ENCODE measurements at regions not wholly inside any gene's neighbourhood (a gene's known extent, or its start where the extent isn't known, plus 50 kb on each side); places are given as distances from the start of the nearest gene placed in this dataset.

DNA sequence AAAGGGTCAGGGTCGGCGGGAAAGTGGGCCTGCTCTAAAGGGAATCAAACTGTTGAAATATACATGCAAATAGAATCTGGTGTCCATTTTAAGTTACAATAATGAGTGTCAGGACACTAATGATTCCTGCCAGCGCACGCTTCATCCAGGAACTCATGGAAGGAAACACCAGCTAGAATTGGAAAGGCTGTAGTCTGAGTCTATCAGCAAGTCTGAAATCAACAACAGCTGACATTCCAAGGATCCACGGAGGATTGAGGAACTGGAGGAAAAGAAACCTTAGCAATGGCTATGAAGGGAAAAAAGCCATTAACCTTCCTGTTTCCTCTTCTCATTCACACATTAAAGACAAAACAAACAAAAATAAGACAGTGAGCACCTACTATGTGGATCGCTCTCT lies 1063.1 kb downstream of the NTRK3 start:
- TF ChIP-seq, protein P1, sequence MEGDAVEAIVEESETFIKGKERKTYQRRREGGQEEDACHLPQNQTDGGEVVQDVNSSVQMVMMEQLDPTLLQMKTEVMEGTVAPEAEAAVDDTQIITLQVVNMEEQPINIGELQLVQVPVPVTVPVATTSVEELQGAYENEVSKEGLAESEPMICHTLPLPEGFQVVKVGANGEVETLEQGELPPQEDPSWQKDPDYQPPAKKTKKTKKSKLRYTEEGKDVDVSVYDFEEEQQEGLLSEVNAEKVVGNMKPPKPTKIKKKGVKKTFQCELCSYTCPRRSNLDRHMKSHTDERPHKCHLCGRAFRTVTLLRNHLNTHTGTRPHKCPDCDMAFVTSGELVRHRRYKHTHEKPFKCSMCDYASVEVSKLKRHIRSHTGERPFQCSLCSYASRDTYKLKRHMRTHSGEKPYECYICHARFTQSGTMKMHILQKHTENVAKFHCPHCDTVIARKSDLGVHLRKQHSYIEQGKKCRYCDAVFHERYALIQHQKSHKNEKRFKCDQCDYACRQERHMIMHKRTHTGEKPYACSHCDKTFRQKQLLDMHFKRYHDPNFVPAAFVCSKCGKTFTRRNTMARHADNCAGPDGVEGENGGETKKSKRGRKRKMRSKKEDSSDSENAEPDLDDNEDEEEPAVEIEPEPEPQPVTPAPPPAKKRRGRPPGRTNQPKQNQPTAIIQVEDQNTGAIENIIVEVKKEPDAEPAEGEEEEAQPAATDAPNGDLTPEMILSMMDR (IDR thresholded peaks at IDR 0.05): no peak
- no peak for TF ChIP-seq EZH2phosphoT487 (IDR thresholded peaks at IDR 0.05)

Measured in neural progenitor cell (in vitro differentiated cells).